Panc1 (cell line): ENCODE measurements at regions not wholly inside any gene's neighbourhood (a gene's known extent, or its start where the extent isn't known, plus 50 kb on each side); places are given as distances from the start of the nearest gene placed in this dataset.

Experiments
- ATAC-seq: fragments of 200-7000 bp; cut with Tn5 transposase; 2 replicates; pipeline ENCODE4 v1.9.1; 2020; ENCODE audit warnings: mild to moderate bottlenecking, moderate library complexity
- BruUV-seq: library from RNA; stranded (reverse); fragments of 400-500 nt; replicated peaks from 2 replicates; lab custom pipeline; 2021; lab: Mats Ljungman, UMichigan
- CTCF ChIA-PET: fragments of 300-600 bp; sonication (Branson Sonifier 250); formaldehyde crosslinking; loops from one replicate; lab custom pipeline; 2022; ENCODE audit warnings: antibody characterized with exemption; lab: Charles Lee
- POLR2A ChIA-PET: fragments of 300-600 bp; sonication (Branson Sonifier 250); formaldehyde crosslinking; loops from one replicate; lab custom pipeline; 2022; ENCODE audit warnings: antibody characterized with exemption; lab: Charles Lee
- DNase-seq: peaks from one replicate; pipeline ENCODE4 v3.0.0-alpha.2; 2010; ENCODE audit warnings: low read depth, low spot score
- H3K27ac ChIP-seq: 2 replicates; pipeline ENCODE4 v1.5.1; 2011; ENCODE audit warnings: mild to moderate bottlenecking, low read length, inconsistent platforms
- H3K27me3 ChIP-seq: fragments of 200-500 bp; sonication (Bioruptor generic); 2 replicates; pipeline ENCODE4 v1.6.0; 2014; ENCODE audit warnings: low read length, inconsistent platforms; ENCODE audit not compliant: control insufficient read depth, insufficient read depth
- H3K36me3 ChIP-seq: fragments of 200-500 bp; sonication (Bioruptor generic); 2 replicates; pipeline ENCODE4 v1.5.1; 2014; ENCODE audit warnings: inconsistent platforms, mild to moderate bottlenecking, low read length, moderate library complexity; ENCODE audit not compliant: control insufficient read depth, insufficient read depth
- H3K4me1 ChIP-seq: 2 replicates; pipeline ENCODE4 v1.5.1; 2011; ENCODE audit warnings: inconsistent platforms, mild to moderate bottlenecking, low read length, moderate library complexity; ENCODE audit not compliant: control insufficient read depth, insufficient read depth
- H3K4me3 ChIP-seq, 2 experiments: 2 replicates each; pipeline ENCODE4 v1.5.1; 2011 to 2012; ENCODE audit warnings: low read depth in 2 of 2, low read length in 2 of 2, mild to moderate bottlenecking in 2 of 2, inconsistent platforms in 1 of 2, moderate library complexity in 1 of 2
- H3K9me3 ChIP-seq: fragments of 200-500 bp; sonication (Bioruptor generic); 2 replicates; pipeline ENCODE4 v1.5.1; 2014; ENCODE audit warnings: low read depth, mild to moderate bottlenecking, inconsistent platforms, low read length, moderate library complexity; ENCODE audit not compliant: control insufficient read depth, insufficient read depth
- POLR2AphosphoS5 ChIP-seq: IDR thresholded peaks from 2 replicates; pipeline ENCODE4 v1.6.1; 2012; ENCODE audit warnings: mild to moderate bottlenecking, low read depth, low read length, moderate library complexity
- SIN3A ChIP-seq: IDR thresholded peaks from 2 replicates; pipeline ENCODE4 v1.6.1; 2012; ENCODE audit warnings: low read depth, mild to moderate bottlenecking, low read length, moderate library complexity, borderline replicate concordance; ENCODE audit not compliant: insufficient read depth
- TCF7L2 ChIP-seq: IDR thresholded peaks from 2 replicates; pipeline ENCODE4 v1.6.1; 2011; ENCODE audit warnings: mild to moderate bottlenecking, low read depth, low read length, inconsistent platforms
- in situ Hi-C: cut with HindIII; loops from 2 replicates; pipeline ENCODE4 v1.10.0; 2016; ENCODE audit warnings: low sequenced_read_pairs, low pct_unique_long_range_greater_than_20kb
- intact Hi-C: fragments of 100-400 bp; cut with micrococcal nuclease; formaldehyde crosslinking; loops from one replicate; pipeline ENCODE4 v1.10.0; 2022; ENCODE audit not compliant: unreplicated experiment
- TF ChIP-seq, protein P1 (sequence below), 2 experiments: IDR thresholded peaks; 2 replicates each; pipeline ENCODE4 v1.6.1; 2011 to 2012; ENCODE audit warnings: low read depth in 2 of 2, control low read depth in 1 of 2, low read length in 1 of 2, mild to moderate bottlenecking in 1 of 2, moderate library complexity in 1 of 2; ENCODE audit not compliant: insufficient read depth in 1 of 2
- TF ChIP-seq, protein P2 (sequence below): fragments of 450-650 bp; IDR thresholded peaks from 2 replicates; pipeline ENCODE4 v1.5.1; 2017; ENCODE audit warnings: mild to moderate bottlenecking

DNA sequence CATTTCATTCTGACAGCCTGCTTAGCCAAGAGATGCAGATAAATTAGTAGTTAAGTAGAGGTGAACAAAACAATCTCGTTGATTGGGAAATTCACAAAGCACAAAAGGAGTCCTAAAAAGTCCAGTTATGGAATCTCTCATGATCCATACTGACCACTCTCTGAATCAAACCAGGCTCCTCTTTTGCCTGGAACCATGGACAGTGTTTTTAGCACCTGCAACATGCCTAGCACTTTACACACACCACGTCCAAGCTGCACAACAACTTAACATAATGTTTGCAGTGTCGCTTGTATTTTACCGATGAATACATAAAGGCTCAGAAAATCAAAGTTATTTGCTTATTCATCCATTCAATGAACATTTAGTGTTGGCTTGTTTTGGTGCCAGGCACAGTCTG lies 101.8 kb upstream of the ST8SIA2 start:
- no peaks in the 10 kb centered on the region for H3K9me3 ChIP-seq
- no peak overlapping the region for H3K27ac ChIP-seq
- intact Hi-C loops (no loop called here), in situ Hi-C loops (no loop called here)
- TF ChIP-seq POLR2AphosphoS5 (no peak), TCF7L2 (no peak), SIN3A (no peak)
- TF ChIP-seq, protein P1, sequence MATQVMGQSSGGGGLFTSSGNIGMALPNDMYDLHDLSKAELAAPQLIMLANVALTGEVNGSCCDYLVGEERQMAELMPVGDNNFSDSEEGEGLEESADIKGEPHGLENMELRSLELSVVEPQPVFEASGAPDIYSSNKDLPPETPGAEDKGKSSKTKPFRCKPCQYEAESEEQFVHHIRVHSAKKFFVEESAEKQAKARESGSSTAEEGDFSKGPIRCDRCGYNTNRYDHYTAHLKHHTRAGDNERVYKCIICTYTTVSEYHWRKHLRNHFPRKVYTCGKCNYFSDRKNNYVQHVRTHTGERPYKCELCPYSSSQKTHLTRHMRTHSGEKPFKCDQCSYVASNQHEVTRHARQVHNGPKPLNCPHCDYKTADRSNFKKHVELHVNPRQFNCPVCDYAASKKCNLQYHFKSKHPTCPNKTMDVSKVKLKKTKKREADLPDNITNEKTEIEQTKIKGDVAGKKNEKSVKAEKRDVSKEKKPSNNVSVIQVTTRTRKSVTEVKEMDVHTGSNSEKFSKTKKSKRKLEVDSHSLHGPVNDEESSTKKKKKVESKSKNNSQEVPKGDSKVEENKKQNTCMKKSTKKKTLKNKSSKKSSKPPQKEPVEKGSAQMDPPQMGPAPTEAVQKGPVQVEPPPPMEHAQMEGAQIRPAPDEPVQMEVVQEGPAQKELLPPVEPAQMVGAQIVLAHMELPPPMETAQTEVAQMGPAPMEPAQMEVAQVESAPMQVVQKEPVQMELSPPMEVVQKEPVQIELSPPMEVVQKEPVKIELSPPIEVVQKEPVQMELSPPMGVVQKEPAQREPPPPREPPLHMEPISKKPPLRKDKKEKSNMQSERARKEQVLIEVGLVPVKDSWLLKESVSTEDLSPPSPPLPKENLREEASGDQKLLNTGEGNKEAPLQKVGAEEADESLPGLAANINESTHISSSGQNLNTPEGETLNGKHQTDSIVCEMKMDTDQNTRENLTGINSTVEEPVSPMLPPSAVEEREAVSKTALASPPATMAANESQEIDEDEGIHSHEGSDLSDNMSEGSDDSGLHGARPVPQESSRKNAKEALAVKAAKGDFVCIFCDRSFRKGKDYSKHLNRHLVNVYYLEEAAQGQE (IDR thresholded peaks at IDR 0.05; ENCODE audit: insufficient read depth in 1 of 2, low read depth in 2 of 2, low read length in 1 of 2): no peak
- TF ChIP-seq, protein P2, sequence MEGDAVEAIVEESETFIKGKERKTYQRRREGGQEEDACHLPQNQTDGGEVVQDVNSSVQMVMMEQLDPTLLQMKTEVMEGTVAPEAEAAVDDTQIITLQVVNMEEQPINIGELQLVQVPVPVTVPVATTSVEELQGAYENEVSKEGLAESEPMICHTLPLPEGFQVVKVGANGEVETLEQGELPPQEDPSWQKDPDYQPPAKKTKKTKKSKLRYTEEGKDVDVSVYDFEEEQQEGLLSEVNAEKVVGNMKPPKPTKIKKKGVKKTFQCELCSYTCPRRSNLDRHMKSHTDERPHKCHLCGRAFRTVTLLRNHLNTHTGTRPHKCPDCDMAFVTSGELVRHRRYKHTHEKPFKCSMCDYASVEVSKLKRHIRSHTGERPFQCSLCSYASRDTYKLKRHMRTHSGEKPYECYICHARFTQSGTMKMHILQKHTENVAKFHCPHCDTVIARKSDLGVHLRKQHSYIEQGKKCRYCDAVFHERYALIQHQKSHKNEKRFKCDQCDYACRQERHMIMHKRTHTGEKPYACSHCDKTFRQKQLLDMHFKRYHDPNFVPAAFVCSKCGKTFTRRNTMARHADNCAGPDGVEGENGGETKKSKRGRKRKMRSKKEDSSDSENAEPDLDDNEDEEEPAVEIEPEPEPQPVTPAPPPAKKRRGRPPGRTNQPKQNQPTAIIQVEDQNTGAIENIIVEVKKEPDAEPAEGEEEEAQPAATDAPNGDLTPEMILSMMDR: no peak
- no peak overlapping the region for H3K4me3 ChIP-seq
- peaks cover 15% of the 10 kb centered on the region for H3K27me3 ChIP-seq
- ChIA-PET POLR2A (no interaction called here), CTCF (interaction anchor here (0.5 kb wide), 1 partner anchor 14 kb away, joined by 3 read pairs; no protein-coding TSS in a partner anchor)
- no peak for ATAC-seq
- no peak for DNase-seq
- H3K36me3 ChIP-seq: no peaks in the 10 kb centered on the region
- no TSS peak for BruUV-seq
- H3K4me1 ChIP-seq: no peaks in the 10 kb centered on the region

DNA sequence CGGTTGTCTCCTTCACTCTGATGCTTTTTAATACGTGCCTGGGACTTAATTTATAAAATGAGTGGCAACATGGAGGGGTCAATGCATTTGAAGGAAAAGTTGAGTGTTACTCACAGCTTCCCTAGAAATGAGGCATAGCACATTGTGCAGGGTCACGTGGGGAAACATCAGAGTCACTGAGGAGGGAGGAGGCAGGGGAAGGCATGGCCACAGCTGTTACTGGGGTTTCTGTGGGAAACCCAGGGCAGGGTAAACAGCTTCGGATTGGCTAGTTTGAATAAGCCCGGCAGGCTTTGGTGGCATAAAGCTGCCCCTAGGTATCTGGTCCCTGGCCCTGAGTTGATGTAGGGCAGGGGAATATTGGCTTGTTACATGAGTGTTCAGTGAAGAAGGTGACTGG lies 98.9 kb upstream of the ST8SIA2 start:
- DNase-seq (no peak), ATAC-seq (no peak)
- no TSS peak for BruUV-seq
- Histone ChIP-seq H3K27ac (no peak overlapping the region), H3K27me3 (peaks cover 12% of the 10 kb centered on the region), H3K4me1 (no peaks in the 10 kb centered on the region), H3K4me3 (no peak overlapping the region), H3K36me3 (no peaks in the 10 kb centered on the region), H3K9me3 (no peaks in the 10 kb centered on the region)
- in situ Hi-C loops (no loop called here), intact Hi-C loops (no loop called here)
- TF ChIP-seq, protein P2: no peak
- TF ChIP-seq, protein P1 (IDR thresholded peaks at IDR 0.05; ENCODE audit: insufficient read depth in 1 of 2, low read depth in 2 of 2, low read length in 1 of 2): no peak
- TF ChIP-seq POLR2AphosphoS5 (no peak), TCF7L2 (no peak), SIN3A (no peak)
- ChIA-PET CTCF (no interaction called here), POLR2A (no interaction called here)
